PC-9 (cell line): ENCODE measurements at regions not wholly inside any gene's neighbourhood (a gene's known extent, or its start where the extent isn't known, plus 50 kb on each side); places are given as distances from the start of the nearest gene placed in this dataset.

Experiments
- EZH2 ChIP-seq: fragments of 200-600 bp; sonication (generic); IDR thresholded peaks from 2 replicates; pipeline ENCODE4 v1.8.0; 2017; ENCODE audit warnings: antibody characterized with exemption, low read depth
- TF ChIP-seq, protein P1 (sequence below): fragments of 200-600 bp; sonication (generic); conservative IDR thresholded peaks from 2 replicates; pipeline ENCODE4 v1.6.1; 2017; ENCODE audit warnings: mixed run types, antibody characterized with exemption, mild to moderate bottlenecking, moderate library complexity

DNA sequence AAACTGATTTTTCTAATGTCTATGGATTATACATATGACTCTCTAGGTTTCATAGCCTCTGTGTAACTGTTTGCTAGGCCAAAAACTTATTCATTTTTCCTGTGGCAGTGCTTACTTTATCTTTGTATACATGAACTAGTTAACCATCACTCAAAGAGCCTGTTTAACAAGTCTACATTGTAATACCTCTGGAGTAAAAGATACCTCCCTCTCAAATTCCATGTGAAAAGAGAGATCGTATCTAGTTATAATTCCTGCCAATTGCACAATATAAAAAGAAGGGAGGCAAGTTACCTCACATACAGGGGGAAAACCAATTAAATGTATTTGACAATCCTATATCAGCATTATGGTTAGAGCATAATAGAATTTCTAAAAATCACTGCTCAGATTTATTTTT, 271.9 kb upstream of the ST8SIA4 start:
- TF ChIP-seq, protein P1, sequence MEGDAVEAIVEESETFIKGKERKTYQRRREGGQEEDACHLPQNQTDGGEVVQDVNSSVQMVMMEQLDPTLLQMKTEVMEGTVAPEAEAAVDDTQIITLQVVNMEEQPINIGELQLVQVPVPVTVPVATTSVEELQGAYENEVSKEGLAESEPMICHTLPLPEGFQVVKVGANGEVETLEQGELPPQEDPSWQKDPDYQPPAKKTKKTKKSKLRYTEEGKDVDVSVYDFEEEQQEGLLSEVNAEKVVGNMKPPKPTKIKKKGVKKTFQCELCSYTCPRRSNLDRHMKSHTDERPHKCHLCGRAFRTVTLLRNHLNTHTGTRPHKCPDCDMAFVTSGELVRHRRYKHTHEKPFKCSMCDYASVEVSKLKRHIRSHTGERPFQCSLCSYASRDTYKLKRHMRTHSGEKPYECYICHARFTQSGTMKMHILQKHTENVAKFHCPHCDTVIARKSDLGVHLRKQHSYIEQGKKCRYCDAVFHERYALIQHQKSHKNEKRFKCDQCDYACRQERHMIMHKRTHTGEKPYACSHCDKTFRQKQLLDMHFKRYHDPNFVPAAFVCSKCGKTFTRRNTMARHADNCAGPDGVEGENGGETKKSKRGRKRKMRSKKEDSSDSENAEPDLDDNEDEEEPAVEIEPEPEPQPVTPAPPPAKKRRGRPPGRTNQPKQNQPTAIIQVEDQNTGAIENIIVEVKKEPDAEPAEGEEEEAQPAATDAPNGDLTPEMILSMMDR: no peak
- no peak for TF ChIP-seq EZH2
